ENCODE measurements at regions not wholly inside any gene's neighbourhood (a gene's known extent, or its start where the extent isn't known, plus 50 kb on each side); places are given as distances from the start of the nearest gene placed in this dataset.
"Not testable (repeated sequence)": the region's sequence is repeated elsewhere in the genome, so short reads cannot be mapped to it uniquely, and the experiment has no call there.

GRCh38 chr2:234249034-234249735 lies 198.7 kb downstream of the SPP2 start:
- H2AFZ ChIP-seq (ENCODE audit: insufficient read depth, low read depth, low read length, poor library complexity, severe bottlenecking), result no peak overlapping the region
- no peaks in the 10 kb centered on the region for H4K20me1 ChIP-seq (ENCODE audit: insufficient read depth, low read length)
- no peak overlapping the region for H3K27ac ChIP-seq (ENCODE audit: low read depth in 1 of 2, low read length in 2 of 2)
- no peaks in the 10 kb centered on the region for H3K36me3 ChIP-seq (replicated peaks in 1 of 2; ENCODE audit: control insufficient read depth in 1 of 2, insufficient read depth in 2 of 2, low read length in 2 of 2)
- H3K4me3 ChIP-seq (replicated peaks in 1 of 3; ENCODE audit: low read depth in 2 of 3, low read length in 3 of 3), result no peak overlapping the region
- no peak overlapping the region for H3K27ac Mint-ChIP-seq
- intact Hi-C loops (cut with micrococcal nuclease), result no loop called here
- H3K4me1 ChIP-seq (ENCODE audit: control insufficient read depth in 1 of 2, insufficient read depth in 2 of 2, low read length in 2 of 2), result no peaks in the 10 kb centered on the region
- H3K27me3 Mint-ChIP-seq (ENCODE audit: low read depth in 3 of 3), result peaks cover 5 to 12% (median 7%) of the 10 kb centered on the region in 3 donors
- peaks cover 0 to 7% (median 0%) of the 10 kb centered on the region in 7 donors for H3K9me3 Mint-ChIP-seq
- TF ChIP-seq CTCF (IDR thresholded peaks at IDR 0.05), result no peak
- 87% methylated on average over 2 of the region's 5 CpGs for whole genome bisulfite sequencing (ENCODE audit: insufficient coverage)
- H3K4me3 Mint-ChIP-seq, result no peak overlapping the region
- no peaks in the 10 kb centered on the region for H3K4me1 Mint-ChIP-seq
- no peaks in the 10 kb centered on the region for H3K27me3 ChIP-seq (ENCODE audit: control insufficient read depth in 2 of 2, insufficient read depth in 2 of 2, low read length in 2 of 2)
- H3K4me2 ChIP-seq (replicated peaks; ENCODE audit: extremely low read depth, low read length, poor library complexity, severe bottlenecking), result no peak overlapping the region
- no peaks in the 10 kb centered on the region for H3K36me3 Mint-ChIP-seq
- no peak overlapping the region for H3K9ac ChIP-seq (ENCODE audit: insufficient read depth, low read length, poor library complexity, severe bottlenecking)
- no peak for DNase-seq
- no peaks in the 10 kb centered on the region for H3K79me2 ChIP-seq (ENCODE audit: insufficient read depth, low read length)
- H3K9me3 ChIP-seq (replicated peaks in 1 of 2; ENCODE audit: control insufficient read depth in 1 of 2, insufficient read depth in 1 of 2, low read length in 2 of 2), result no peaks in the 10 kb centered on the region

- DNase-seq; H3K27ac Mint-ChIP-seq; H3K9me3 Mint-ChIP-seq; H3K79me2 ChIP-seq (ENCODE audit: insufficient read depth, low read length); H3K36me3 ChIP-seq (replicated peaks in 1 of 2; ENCODE audit: control insufficient read depth in 1 of 2, insufficient read depth in 2 of 2, low read length in 2 of 2); H2AFZ ChIP-seq (ENCODE audit: insufficient read depth, low read depth, low read length, poor library complexity, severe bottlenecking); H3K27me3 ChIP-seq (ENCODE audit: control insufficient read depth in 2 of 2, insufficient read depth in 2 of 2, low read length in 2 of 2); H3K9ac ChIP-seq (ENCODE audit: insufficient read depth, low read length, poor library complexity, severe bottlenecking); H3K27ac ChIP-seq (ENCODE audit: low read depth in 1 of 2, low read length in 2 of 2); H3K4me1 ChIP-seq (ENCODE audit: control insufficient read depth in 1 of 2, insufficient read depth in 2 of 2, low read length in 2 of 2); H3K9me3 ChIP-seq (replicated peaks in 1 of 2; ENCODE audit: control insufficient read depth in 1 of 2, insufficient read depth in 1 of 2, low read length in 2 of 2); H3K4me2 ChIP-seq (replicated peaks; ENCODE audit: extremely low read depth, low read length, poor library complexity, severe bottlenecking); H3K4me1 Mint-ChIP-seq; H3K4me3 Mint-ChIP-seq; H3K4me3 ChIP-seq (replicated peaks in 1 of 3; ENCODE audit: low read depth in 2 of 3, low read length in 3 of 3); intact Hi-C loops (cut with micrococcal nuclease); H3K36me3 Mint-ChIP-seq; H4K20me1 ChIP-seq (ENCODE audit: insufficient read depth, low read length): not testable (repeated sequence)
- 93% methylated on average over 10 of the region's 10 CpGs for WGBS (ENCODE audit: insufficient coverage)
- H3K27me3 Mint-ChIP-seq (ENCODE audit: low read depth in 3 of 3), result peaks cover 7 to 12% (median 7%) of the 10 kb centered on the region in 3 donors
Observed at GRCh38 chr2:234248213-234248710, 197.8 kb downstream of the SPP2 start.
